HCT116 (cell line): ENCODE measurements at regions not wholly inside any gene's neighbourhood (a gene's known extent, or its start where the extent isn't known, plus 50 kb on each side); places are given as distances from the start of the nearest gene placed in this dataset.

Experiments used
- ATAC-seq: fragments of 200-7000 bp; cut with Tn5 transposase; 2 replicates; pipeline ENCODE4 v1.9.1; 2020; ENCODE audit warnings: mild to moderate bottlenecking, moderate library complexity
- BruUV-seq: library from RNA; stranded (reverse); fragments of 400-500 nt; replicated peaks from 2 replicates; lab custom pipeline; 2021; lab: Mats Ljungman, UMichigan
- CTCF ChIA-PET: fragments of 300-600 bp; sonication (Branson Sonifier 250); formaldehyde crosslinking; loops from one replicate; lab custom pipeline; 2021; ENCODE audit warnings: antibody characterized with exemption; lab: Charles Lee
- POLR2A ChIA-PET: fragments of 300-600, 350-600 bp; sonication (Branson Sonifier 250); formaldehyde crosslinking; loops from one replicate; lab custom pipeline; 2021; ENCODE audit warnings: antibody characterized with exemption; lab: Charles Lee
- RAD21 ChIA-PET, 2 experiments: fragments of 300-600 bp; sonication (Branson Sonifier 250); formaldehyde crosslinking; loops; one replicate each; lab custom pipeline; 2023; ENCODE audit warnings: low total read pairs in 2 of 2; ENCODE audit not compliant: uncharacterized antibody in 2 of 2, unreplicated experiment in 2 of 2, low non-redundant PET in 1 of 2; lab: Charles Lee
- DNase-seq: peaks from one replicate; pipeline ENCODE4 v3.0.0-alpha.2; 2010; ENCODE audit warnings: low read depth, low spot score
- H2AFZ ChIP-seq: fragments of 200-600 bp; shearing (Covaris generic), sonication (generic); 2 replicates; pipeline ENCODE4 v1.6.1; 2017; ENCODE audit warnings: low read depth, mixed run types, mixed read lengths, antibody characterized with exemption, low read length; ENCODE audit not compliant: poor library complexity, severe bottlenecking
- H3K27ac ChIP-seq: 2 replicates; pipeline ENCODE4 v1.5.1; 2012; ENCODE audit warnings: low read depth, low read length
- H3K27me3 ChIP-seq: fragments of 200-600 bp; sonication (generic); 2 replicates; pipeline ENCODE4 v1.6.1; 2016; ENCODE audit warnings: mixed run types, low read length, mixed read lengths; ENCODE audit not compliant: insufficient read depth
- H3K36me3 ChIP-seq, 2 experiments: fragments of 200-500 bp in 1 of 2; fragments of 200-600 bp in 1 of 2; sonication (Bioruptor generic) in 1 of 2; sonication (generic) in 1 of 2; 2 replicates each; pipeline versions ENCODE4 v1.5.1 to v1.6.1; 2014 to 2016; ENCODE audit warnings: low read length in 2 of 2, inconsistent platforms in 1 of 2, mixed read lengths in 1 of 2, mixed run types in 1 of 2; ENCODE audit not compliant: insufficient read depth in 2 of 2, control insufficient read depth in 1 of 2
- H3K4me1 ChIP-seq, 2 experiments: fragments of 200-600 bp in 1 of 2; sonication (generic) in 1 of 2; 2 replicates each; pipeline versions ENCODE4 v1.5.1 to v1.6.1; 2012 to 2017; ENCODE audit warnings: low read length in 2 of 2, inconsistent platforms in 1 of 2, mild to moderate bottlenecking in 1 of 2, mixed read lengths in 1 of 2, mixed run types in 1 of 2, moderate library complexity in 1 of 2; ENCODE audit not compliant: insufficient read depth in 2 of 2, control insufficient read depth in 1 of 2
- H3K4me2 ChIP-seq: fragments of 200-600 bp; sonication (generic); 2 replicates; pipeline ENCODE4 v1.6.1; 2017; ENCODE audit warnings: mixed run types, low read length, mixed read lengths
- H3K4me3 ChIP-seq, 2 experiments: fragments of 200-600 bp in 1 of 2; sonication (generic) in 1 of 2; replicated peaks in 1 of 2; 2 replicates each; pipeline ENCODE4 v1.5.1; 2011 to 2016; ENCODE audit warnings: low read length in 2 of 2, control low read depth in 1 of 2, low read depth in 1 of 2, mild to moderate bottlenecking in 1 of 2, mixed read lengths in 1 of 2, mixed run types in 1 of 2
- H3K79me2 ChIP-seq: fragments of 200-600 bp; sonication (generic); 2 replicates; pipeline ENCODE4 v1.6.1; 2017; ENCODE audit warnings: mild to moderate bottlenecking, mixed run types, low read length, moderate library complexity, mixed read lengths; ENCODE audit not compliant: insufficient read depth
- H3K9ac ChIP-seq: fragments of 200-600 bp; sonication (generic); 2 replicates; pipeline ENCODE4 v1.6.1; 2016; ENCODE audit warnings: low read length, mixed read lengths
- H3K9me2 ChIP-seq: fragments of 200-600 bp; sonication (generic), shearing (Covaris generic); 2 replicates; pipeline ENCODE4 v1.6.1; 2017; ENCODE audit warnings: mixed run types, mild to moderate bottlenecking, moderate library complexity; ENCODE audit not compliant: insufficient read depth
- H3K9me3 ChIP-seq, 2 experiments: fragments of 200-500 bp in 1 of 2; fragments of 200-600 bp in 1 of 2; sonication (Bioruptor generic) in 1 of 2; sonication (generic) in 1 of 2; 2 replicates each; pipeline ENCODE4 v1.6.1; 2014 to 2017; ENCODE audit warnings: low read length in 2 of 2, mixed read lengths in 2 of 2, inconsistent platforms in 1 of 2, low read depth in 1 of 2, mild to moderate bottlenecking in 1 of 2, mixed run types in 1 of 2, moderate library complexity in 1 of 2; ENCODE audit not compliant: control insufficient read depth in 1 of 2, insufficient read depth in 1 of 2
- H4K20me1 ChIP-seq: fragments of 200-600 bp; sonication (generic), shearing (Covaris generic); 2 replicates; pipeline ENCODE4 v1.6.1; 2017; ENCODE audit warnings: mixed run types, mild to moderate bottlenecking, moderate library complexity; ENCODE audit not compliant: insufficient read depth
- CBX3 ChIP-seq: IDR thresholded peaks from 2 replicates; pipeline ENCODE4 v1.6.1; 2012; ENCODE audit warnings: low read depth
- EGR1 ChIP-seq: IDR thresholded peaks from 2 replicates; pipeline ENCODE4 v1.6.1; 2012; ENCODE audit warnings: low read depth
- ELF1 ChIP-seq: IDR thresholded peaks from 2 replicates; pipeline ENCODE4 v1.6.1; 2012; ENCODE audit warnings: low read depth, borderline replicate concordance
- EZH2 ChIP-seq: fragments of 200-600 bp; sonication (generic); IDR thresholded peaks from 2 replicates; pipeline ENCODE4 v1.6.1; 2017; ENCODE audit warnings: antibody characterized with exemption, mixed run types
- EZH2phosphoT487 ChIP-seq: fragments of 200-600 bp; IDR thresholded peaks from 2 replicates; pipeline ENCODE4 v1.6.1; 2018; ENCODE audit warnings: antibody characterized with exemption, borderline replicate concordance
- JUND ChIP-seq: IDR thresholded peaks from 2 replicates; pipeline ENCODE4 v1.6.1; 2012
- POLR2AphosphoS5 ChIP-seq: IDR thresholded peaks from 2 replicates; pipeline ENCODE4 v1.6.1; 2011; ENCODE audit warnings: mild to moderate bottlenecking, low read depth, low read length, moderate library complexity
- SIN3A ChIP-seq: IDR thresholded peaks from 2 replicates; pipeline ENCODE4 v1.6.1; 2012; ENCODE audit warnings: low read depth
- TCF7L2 ChIP-seq: IDR thresholded peaks from 2 replicates; pipeline ENCODE4 v1.7.0; 2011; ENCODE audit warnings: borderline replicate concordance, inconsistent platforms; ENCODE audit not compliant: insufficient read depth, insufficient read length; ENCODE audit errors: extremely low read depth
- YY1 ChIP-seq: IDR thresholded peaks from 2 replicates; pipeline ENCODE4 v1.6.1; 2011; ENCODE audit warnings: low read length, low read depth, moderate library complexity, mild to moderate bottlenecking; ENCODE audit not compliant: insufficient replicate concordance; ENCODE audit errors: extremely low read depth
- ZFX ChIP-seq: fragments of 450-650 bp; IDR thresholded peaks from 2 replicates; pipeline ENCODE4 v1.6.1; 2017
- ZNF274 ChIP-seq: fragments of 200-500 bp; sonication (Bioruptor generic); IDR thresholded peaks from 2 replicates; pipeline ENCODE4 v1.6.1; 2014; ENCODE audit warnings: mild to moderate bottlenecking, low read depth, low read length, inconsistent platforms
- intact Hi-C: fragments of 100-400 bp; cut with micrococcal nuclease; formaldehyde crosslinking; loops from 2 replicates; pipeline ENCODE4 v1.10.0; 2022
- TF ChIP-seq, protein P1 (sequence below): IDR thresholded peaks from 2 replicates; pipeline ENCODE4 v1.6.1; 2012; ENCODE audit warnings: low read depth

DNA sequence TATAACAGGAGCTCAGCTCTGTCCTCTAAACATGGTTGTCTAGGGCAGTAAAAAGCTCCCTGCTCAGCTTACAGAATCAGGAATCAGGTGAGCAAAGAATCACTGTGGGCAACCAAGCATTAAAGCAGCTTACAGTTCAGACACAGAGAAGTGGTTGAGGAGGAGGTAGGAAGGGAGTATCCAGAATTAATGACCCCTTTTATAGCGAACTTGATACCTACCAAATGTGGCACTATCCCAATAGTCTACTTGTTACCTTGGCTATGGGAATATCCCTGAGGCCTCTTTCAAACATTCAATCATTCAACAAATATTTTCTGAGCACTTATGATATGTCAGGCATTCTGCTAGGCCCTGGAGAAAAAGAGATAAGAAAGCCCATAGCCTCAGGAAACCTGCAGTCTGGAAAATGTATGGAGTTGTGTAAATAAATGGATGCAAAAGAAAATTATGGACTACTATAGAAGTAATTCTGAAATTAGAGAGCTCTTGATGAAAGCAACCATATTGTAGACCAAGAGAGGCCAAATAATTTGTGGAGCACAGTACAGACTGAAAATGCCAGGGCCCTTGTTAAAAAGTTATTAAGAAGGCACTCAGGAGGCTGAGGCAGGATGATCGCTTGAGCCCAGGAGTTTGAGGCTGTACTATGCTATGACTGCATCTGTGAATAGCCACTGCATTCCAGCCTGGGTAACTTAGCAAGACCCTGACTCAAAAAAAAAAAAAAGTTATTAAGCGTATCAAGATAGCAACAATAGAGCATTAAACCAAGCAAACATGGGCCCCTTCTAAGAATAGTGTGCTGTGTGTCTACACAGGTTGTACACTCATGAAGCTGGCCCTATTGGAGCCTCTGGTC is 134.0 kb upstream of the CPSF6 start:
- Histone ChIP-seq H3K4me3 (no peak overlapping the region), H3K9ac (no peak overlapping the region), H3K4me2 (no peak overlapping the region), H3K9me3 (no peaks in the 10 kb centered on the region), H4K20me1 (no peaks in the 10 kb centered on the region), H3K9me2 (no peaks in the 10 kb centered on the region), H3K79me2 (no peaks in the 10 kb centered on the region), H2AFZ (no peak overlapping the region), H3K36me3 (no peaks in the 10 kb centered on the region), H3K4me1 (no peaks in the 10 kb centered on the region), H3K27me3 (no peaks in the 10 kb centered on the region), H3K27ac (no peak overlapping the region)
- ATAC-seq (no peak), DNase-seq (no peak)
- POLR2A ChIA-PET, result no interaction called here
- RAD21 ChIA-PET, result no interaction called here
- CTCF ChIA-PET, result no interaction called here
- no TSS peak for BruUV-seq
- intact Hi-C loops, result no loop called here
- TF ChIP-seq EZH2phosphoT487 (no peak), SIN3A (no peak), ZFX (no peak), EZH2 (no peak), EGR1 (no peak), TCF7L2 (no peak), POLR2AphosphoS5 (no peak), CBX3 (no peak), ELF1 (no peak), JUND (no peak), YY1 (no peak), ZNF274 (no peak)
- TF ChIP-seq, protein P1, sequence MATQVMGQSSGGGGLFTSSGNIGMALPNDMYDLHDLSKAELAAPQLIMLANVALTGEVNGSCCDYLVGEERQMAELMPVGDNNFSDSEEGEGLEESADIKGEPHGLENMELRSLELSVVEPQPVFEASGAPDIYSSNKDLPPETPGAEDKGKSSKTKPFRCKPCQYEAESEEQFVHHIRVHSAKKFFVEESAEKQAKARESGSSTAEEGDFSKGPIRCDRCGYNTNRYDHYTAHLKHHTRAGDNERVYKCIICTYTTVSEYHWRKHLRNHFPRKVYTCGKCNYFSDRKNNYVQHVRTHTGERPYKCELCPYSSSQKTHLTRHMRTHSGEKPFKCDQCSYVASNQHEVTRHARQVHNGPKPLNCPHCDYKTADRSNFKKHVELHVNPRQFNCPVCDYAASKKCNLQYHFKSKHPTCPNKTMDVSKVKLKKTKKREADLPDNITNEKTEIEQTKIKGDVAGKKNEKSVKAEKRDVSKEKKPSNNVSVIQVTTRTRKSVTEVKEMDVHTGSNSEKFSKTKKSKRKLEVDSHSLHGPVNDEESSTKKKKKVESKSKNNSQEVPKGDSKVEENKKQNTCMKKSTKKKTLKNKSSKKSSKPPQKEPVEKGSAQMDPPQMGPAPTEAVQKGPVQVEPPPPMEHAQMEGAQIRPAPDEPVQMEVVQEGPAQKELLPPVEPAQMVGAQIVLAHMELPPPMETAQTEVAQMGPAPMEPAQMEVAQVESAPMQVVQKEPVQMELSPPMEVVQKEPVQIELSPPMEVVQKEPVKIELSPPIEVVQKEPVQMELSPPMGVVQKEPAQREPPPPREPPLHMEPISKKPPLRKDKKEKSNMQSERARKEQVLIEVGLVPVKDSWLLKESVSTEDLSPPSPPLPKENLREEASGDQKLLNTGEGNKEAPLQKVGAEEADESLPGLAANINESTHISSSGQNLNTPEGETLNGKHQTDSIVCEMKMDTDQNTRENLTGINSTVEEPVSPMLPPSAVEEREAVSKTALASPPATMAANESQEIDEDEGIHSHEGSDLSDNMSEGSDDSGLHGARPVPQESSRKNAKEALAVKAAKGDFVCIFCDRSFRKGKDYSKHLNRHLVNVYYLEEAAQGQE, result no peak
- TF ChIP-seq, all 23 proteins: peak for 0
